Prostate gland (tissue), 2 donors: ENCODE measurements at regions not wholly inside any gene's neighbourhood (a gene's known extent, or its start where the extent isn't known, plus 50 kb on each side); places are given as distances from the start of the nearest gene placed in this dataset.

Experiments
- CTCF ChIP-seq, 4 experiments: fragments of 200-600 bp in 2 of 4; fragments of 450-650 bp in 2 of 4; sonication (generic) in 2 of 4; IDR thresholded peaks; 1 replicate in 3 of 4; 2 replicates in 1 of 4; pipeline ENCODE4 v1.5.1; 2016 to 2019; ENCODE audit warnings: antibody characterized with exemption in 4 of 4, mild to moderate bottlenecking in 2 of 4, moderate library complexity in 2 of 4
- POLR2A ChIP-seq: fragments of 450-650 bp; IDR thresholded peaks from one replicate; pipeline ENCODE4 v1.6.1; 2016; ENCODE audit warnings: antibody characterized with exemption, mild to moderate bottlenecking
- POLR2AphosphoS5 ChIP-seq: sonication (generic); formaldehyde crosslinking; IDR thresholded peaks from one replicate; pipeline ENCODE4 v1.6.1; 2017; ENCODE audit warnings: antibody characterized with exemption

- no peak for TF ChIP-seq CTCF (IDR thresholded peaks at IDR 0.05)
- no peak for TF ChIP-seq POLR2AphosphoS5
- TF ChIP-seq POLR2A = no peak
Observed at GRCh38 chr1:4402032-4402431, 252.4 kb upstream of the AJAP1 start.
